HFF-Myc (cell line): ENCODE measurements at regions not wholly inside any gene's neighbourhood (a gene's known extent, or its start where the extent isn't known, plus 50 kb on each side); places are given as distances from the start of the nearest gene placed in this dataset.

ENCODE experiments used
- DNase-seq: peaks from one replicate; pipeline ENCODE4 v3.0.0-alpha.2; 2011; ENCODE audit warnings: low read depth; ENCODE audit errors: extremely low read depth
- H3K4me3 ChIP-seq: replicated peaks from 2 replicates; pipeline ENCODE4 v1.5.1; 2011; ENCODE audit warnings: low read depth, mild to moderate bottlenecking, control low read depth, low read length
- TF ChIP-seq, protein P1 (sequence below): IDR thresholded peaks from 2 replicates; pipeline ENCODE4 v1.5.1; 2012; ENCODE audit warnings: mild to moderate bottlenecking, low read depth, low read length, control low read depth; ENCODE audit errors: missing control alignments

DNA sequence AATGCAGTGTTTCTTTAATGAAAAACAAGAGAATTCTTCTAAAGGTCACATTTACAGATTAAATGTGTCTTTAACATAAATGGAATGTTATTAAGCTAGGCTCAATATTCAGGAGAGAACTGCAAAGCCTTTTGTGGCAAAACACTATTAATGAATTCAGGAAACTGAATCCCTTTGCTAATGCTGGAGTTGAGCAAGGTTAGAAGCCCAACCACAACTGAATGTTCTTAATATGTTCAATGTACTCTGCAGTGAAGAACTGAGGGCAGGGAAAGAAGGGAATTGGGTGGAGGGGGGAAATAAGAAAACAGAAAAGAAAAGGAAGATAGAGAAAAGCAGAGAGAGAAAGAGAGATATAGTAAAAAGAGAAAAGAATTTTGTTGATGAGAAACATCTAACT lies 276.7 kb upstream of the TMEM161B start:
- no peak for DNase-seq
- H3K4me3 ChIP-seq = no peak overlapping the region
- TF ChIP-seq, protein P1, sequence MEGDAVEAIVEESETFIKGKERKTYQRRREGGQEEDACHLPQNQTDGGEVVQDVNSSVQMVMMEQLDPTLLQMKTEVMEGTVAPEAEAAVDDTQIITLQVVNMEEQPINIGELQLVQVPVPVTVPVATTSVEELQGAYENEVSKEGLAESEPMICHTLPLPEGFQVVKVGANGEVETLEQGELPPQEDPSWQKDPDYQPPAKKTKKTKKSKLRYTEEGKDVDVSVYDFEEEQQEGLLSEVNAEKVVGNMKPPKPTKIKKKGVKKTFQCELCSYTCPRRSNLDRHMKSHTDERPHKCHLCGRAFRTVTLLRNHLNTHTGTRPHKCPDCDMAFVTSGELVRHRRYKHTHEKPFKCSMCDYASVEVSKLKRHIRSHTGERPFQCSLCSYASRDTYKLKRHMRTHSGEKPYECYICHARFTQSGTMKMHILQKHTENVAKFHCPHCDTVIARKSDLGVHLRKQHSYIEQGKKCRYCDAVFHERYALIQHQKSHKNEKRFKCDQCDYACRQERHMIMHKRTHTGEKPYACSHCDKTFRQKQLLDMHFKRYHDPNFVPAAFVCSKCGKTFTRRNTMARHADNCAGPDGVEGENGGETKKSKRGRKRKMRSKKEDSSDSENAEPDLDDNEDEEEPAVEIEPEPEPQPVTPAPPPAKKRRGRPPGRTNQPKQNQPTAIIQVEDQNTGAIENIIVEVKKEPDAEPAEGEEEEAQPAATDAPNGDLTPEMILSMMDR = no peak

DNA sequence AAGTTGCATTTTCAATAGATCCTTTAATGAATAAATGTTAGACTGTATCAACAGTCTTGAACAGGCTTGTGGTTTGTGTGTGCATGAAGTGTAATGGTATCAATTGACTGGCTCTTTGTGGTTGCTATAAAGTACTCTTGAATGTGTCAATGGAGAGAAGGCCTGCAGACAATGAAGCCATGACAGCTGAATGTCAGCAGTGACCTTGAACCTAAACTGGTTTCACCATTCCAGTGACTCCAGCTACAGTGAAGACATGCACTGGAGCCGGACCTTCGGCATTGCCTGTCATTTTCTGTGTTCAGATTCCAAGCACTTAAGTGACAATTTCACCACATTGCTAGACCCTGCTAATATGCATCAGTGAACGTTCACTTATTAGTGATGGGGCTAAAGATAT lies 276.0 kb upstream of the TMEM161B start:
- H3K4me3 ChIP-seq = no peak overlapping the region
- DNase-seq = no peak
- TF ChIP-seq, protein P1 = no peak

DNA sequence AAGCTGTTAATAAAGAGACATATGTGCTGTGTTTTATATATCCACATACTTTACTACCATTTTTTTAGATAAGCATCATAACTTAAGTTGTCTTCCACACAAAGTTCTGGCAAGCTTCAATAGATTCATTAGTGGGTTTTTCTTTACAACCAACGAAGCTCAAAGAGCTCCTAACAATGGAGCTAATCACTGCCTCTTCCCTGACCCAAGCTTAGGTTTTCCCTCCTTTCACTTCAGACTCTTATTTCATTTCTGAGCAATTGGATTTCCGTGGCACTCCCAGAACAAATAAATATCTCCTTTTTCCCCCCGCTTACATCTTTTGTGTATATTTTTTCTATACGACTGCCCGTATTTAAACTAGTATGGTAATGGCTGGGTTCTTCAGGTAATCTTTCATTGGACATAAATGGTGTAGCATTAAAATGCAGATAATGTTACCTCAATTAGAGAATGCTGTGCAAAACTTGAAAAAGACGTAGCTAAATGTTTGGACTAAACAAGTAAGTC lies 275.5 kb upstream of the TMEM161B start:
- no peak overlapping the region for H3K4me3 ChIP-seq
- TF ChIP-seq, protein P1 = no peak
- DNase-seq = no peak

DNA sequence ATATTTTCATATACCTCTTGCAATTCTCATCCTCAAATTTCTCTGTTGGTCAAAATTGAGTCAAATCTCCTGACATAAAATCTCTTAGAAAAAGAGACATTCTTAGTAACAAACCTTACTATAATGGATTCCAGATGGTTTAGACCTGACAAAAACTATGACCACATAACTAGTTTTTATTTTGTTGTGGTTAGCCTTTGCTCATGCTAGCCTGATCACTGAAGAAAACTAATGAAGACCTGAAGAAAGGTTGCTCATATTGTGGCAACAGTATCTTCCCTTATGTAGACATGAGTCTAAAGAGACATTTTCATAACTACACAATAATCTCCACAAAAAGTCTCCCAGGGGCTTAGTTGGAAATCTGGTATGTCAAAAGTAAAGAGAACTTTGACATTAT lies 274.1 kb upstream of the TMEM161B start:
- TF ChIP-seq, protein P1 = no peak
- no peak overlapping the region for H3K4me3 ChIP-seq
- no peak for DNase-seq

DNA sequence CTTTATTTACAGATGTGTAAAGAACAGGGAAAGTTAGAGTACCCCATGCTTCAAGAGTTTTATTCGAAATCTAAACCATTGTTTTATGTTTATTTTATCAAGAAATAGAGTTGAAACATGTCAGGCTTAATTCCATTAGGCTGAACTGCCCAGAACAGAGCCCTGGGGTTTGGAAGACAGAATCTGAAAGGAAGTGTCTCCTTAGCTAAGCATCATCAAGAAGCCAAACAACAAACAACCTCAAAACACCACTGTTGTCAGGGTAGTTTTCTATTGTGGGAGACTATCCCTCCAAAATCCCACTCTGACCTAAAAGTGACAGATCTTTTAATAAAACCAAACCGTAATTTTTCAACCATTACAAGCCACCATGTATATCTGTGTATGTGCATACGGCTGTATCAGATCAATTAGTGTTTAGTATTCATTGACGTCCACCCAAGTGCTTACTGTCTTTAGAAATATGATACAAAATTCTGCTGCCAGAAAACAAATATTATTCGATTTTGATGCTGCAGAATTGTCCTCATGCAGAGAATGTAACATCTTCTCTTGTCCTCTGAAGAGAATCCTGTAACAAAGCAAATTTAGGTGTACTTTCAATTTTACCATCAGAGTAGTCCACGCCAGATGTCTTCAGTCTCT lies 271.9 kb upstream of the TMEM161B start:
- TF ChIP-seq, protein P1 = no peak

DNA sequence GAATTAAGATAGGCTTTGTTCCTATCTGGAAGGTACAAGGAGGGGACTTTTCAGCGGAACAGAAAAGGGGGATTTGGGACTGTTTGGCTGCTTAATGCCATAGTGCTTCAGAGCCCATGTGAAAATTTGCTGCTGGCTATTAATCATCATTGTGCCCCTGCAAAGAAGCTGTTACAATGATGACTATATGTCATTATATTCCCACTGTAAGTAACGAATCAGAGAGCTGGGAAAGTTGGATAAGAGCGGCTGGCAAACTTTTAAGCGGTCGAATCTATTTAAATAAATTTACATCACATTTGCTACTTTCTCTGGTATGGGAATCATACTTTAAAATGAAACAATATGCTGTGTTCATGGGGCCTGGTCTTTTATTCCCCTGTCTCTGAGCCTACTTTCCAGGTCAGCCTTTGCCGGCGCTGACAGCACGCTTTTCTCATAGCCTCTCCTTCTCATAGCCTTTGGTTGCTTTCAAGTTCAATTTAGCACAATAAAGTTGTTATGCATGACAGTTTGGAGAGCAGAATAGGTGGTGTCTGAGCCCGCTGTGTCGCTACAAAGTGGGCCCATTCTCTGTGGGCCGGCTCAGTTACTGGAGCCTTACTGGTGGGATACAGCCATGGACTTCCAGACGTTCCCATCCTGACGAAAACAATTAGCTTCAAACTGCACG lies 271.2 kb upstream of the TMEM161B start:
- H3K4me3 ChIP-seq = no peak overlapping the region
- no peak for DNase-seq
- TF ChIP-seq, protein P1 = no peak

More for the DNA sequence above, 271.9 kb upstream of the TMEM161B start:
- DNase-seq = no peak
- no peak overlapping the region for H3K4me3 ChIP-seq
